SK-N-SH treated with all-trans-retinoic acid at 6 μM for 48 hours (cell line): ENCODE measurements at regions not wholly inside any gene's neighbourhood (a gene's known extent, or its start where the extent isn't known, plus 50 kb on each side); places are given as distances from the start of the nearest gene placed in this dataset.

ENCODE experiments used
- ATAC-seq: fragments of 200-7000 bp; cut with Tn5 transposase; 3 replicates; pipeline ENCODE4 v1.9.1; 2020; ENCODE audit warnings: mild to moderate bottlenecking, moderate library complexity
- ARNTL ChIP-seq: fragments of 450-650 bp; formaldehyde crosslinking; IDR thresholded peaks from 2 replicates; pipeline ENCODE4 v1.5.0; 2020; ENCODE audit warnings: low read depth, mild to moderate bottlenecking, moderate library complexity, borderline replicate concordance
- BACH2 ChIP-seq: fragments of 250-450 bp; sonication (Bioruptor Pico); IDR thresholded peaks from 2 replicates; pipeline ENCODE4 v1.9.0; 2021; ENCODE audit warnings: mild to moderate bottlenecking, borderline replicate concordance
- CSDC2 ChIP-seq: fragments of 250-450 bp; sonication (Bioruptor Pico); IDR thresholded peaks from 2 replicates; pipeline ENCODE4 v1.5.0; 2020; ENCODE audit warnings: mild to moderate bottlenecking, moderate library complexity
- ESRRG ChIP-seq: fragments of 250-450 bp; sonication (Bioruptor Pico); IDR thresholded peaks from 2 replicates; pipeline ENCODE4 v1.6.1; 2021; ENCODE audit warnings: mild to moderate bottlenecking
- GLIS3 ChIP-seq: fragments of 250-450 bp; sonication (Bioruptor Pico); IDR thresholded peaks from 2 replicates; pipeline ENCODE4 v1.5.0; 2020; ENCODE audit warnings: mild to moderate bottlenecking, moderate library complexity
- ISL1 ChIP-seq: fragments of 250-450 bp; sonication (Bioruptor Pico); IDR thresholded peaks from 2 replicates; pipeline ENCODE4 v2.1.2; 2022; ENCODE audit warnings: mild to moderate bottlenecking, moderate library complexity
- PPARA ChIP-seq: fragments of 250-450 bp; sonication (Bioruptor Pico); IDR thresholded peaks from 2 replicates; pipeline ENCODE4 v1.5.0; 2020; ENCODE audit warnings: mild to moderate bottlenecking, borderline replicate concordance
- RARB ChIP-seq: fragments of 250-450 bp; sonication (Bioruptor Pico); IDR thresholded peaks from 2 replicates; pipeline ENCODE4 v1.8.0; 2021; ENCODE audit warnings: mild to moderate bottlenecking, moderate library complexity
- SNAI2 ChIP-seq: fragments of 250-450 bp; sonication (Bioruptor Pico); IDR thresholded peaks from 2 replicates; pipeline ENCODE4 v1.5.0; 2020; ENCODE audit warnings: mild to moderate bottlenecking, moderate library complexity
- TCF4 ChIP-seq: fragments of 250-450 bp; sonication (Bioruptor Pico); IDR thresholded peaks from 2 replicates; pipeline ENCODE4 v1.8.0; 2021; ENCODE audit warnings: mild to moderate bottlenecking, moderate library complexity, borderline replicate concordance
- TOX ChIP-seq: fragments of 250-450 bp; sonication (Bioruptor Pico); IDR thresholded peaks from 2 replicates; pipeline ENCODE4 v1.8.0; 2021; ENCODE audit warnings: mild to moderate bottlenecking, moderate library complexity, borderline replicate concordance
- ZC3H10 ChIP-seq: fragments of 250-450 bp; sonication (Bioruptor Pico); IDR thresholded peaks from 2 replicates; pipeline ENCODE4 v1.5.1; 2021; ENCODE audit warnings: mild to moderate bottlenecking, moderate library complexity
- ZFP3 ChIP-seq: fragments of 250-450 bp; sonication (Bioruptor Pico); IDR thresholded peaks from 2 replicates; pipeline ENCODE4 v1.5.0; 2020; ENCODE audit warnings: mild to moderate bottlenecking, moderate library complexity
- ZFP30 ChIP-seq: fragments of 450-650 bp; formaldehyde crosslinking; IDR thresholded peaks from 2 replicates; pipeline ENCODE4 v1.5.0; 2022; ENCODE audit warnings: mild to moderate bottlenecking, moderate library complexity
- ZNF565 ChIP-seq: fragments of 450-650 bp; formaldehyde crosslinking; conservative IDR thresholded peaks from 2 replicates; pipeline ENCODE4 v1.5.0; 2020; ENCODE audit warnings: low read depth, mild to moderate bottlenecking, moderate library complexity
- ZNF70 ChIP-seq: fragments of 450-650 bp; formaldehyde crosslinking; IDR thresholded peaks from 2 replicates; pipeline ENCODE4 v1.5.0; 2020; ENCODE audit warnings: mild to moderate bottlenecking, moderate library complexity
- ZNF8 ChIP-seq: fragments of 450-650 bp; formaldehyde crosslinking; IDR thresholded peaks from 2 replicates; pipeline ENCODE4 v1.5.0; 2020; ENCODE audit warnings: mild to moderate bottlenecking, moderate library complexity
- TF ChIP-seq, protein P1 (sequence below): fragments of 250-450 bp; sonication (Bioruptor Pico); IDR thresholded peaks from 2 replicates; pipeline ENCODE4 v1.5.1; 2021; ENCODE audit warnings: mild to moderate bottlenecking, moderate library complexity
- TF ChIP-seq, protein P2 (sequence below): fragments of 250-450 bp; sonication (Bioruptor Pico); IDR thresholded peaks from 2 replicates; pipeline ENCODE4 v1.8.0; 2021; ENCODE audit warnings: low read depth, mild to moderate bottlenecking, moderate library complexity, borderline replicate concordance
- TF ChIP-seq, protein P3 (sequence below): fragments of 250-450 bp; sonication (Bioruptor Pico); IDR thresholded peaks from 2 replicates; pipeline ENCODE4 v1.8.0; 2020; ENCODE audit warnings: mild to moderate bottlenecking, moderate library complexity, borderline replicate concordance
- TF ChIP-seq, protein P4 (sequence below): fragments of 250-450 bp; sonication (Bioruptor Pico); IDR thresholded peaks from 2 replicates; pipeline ENCODE4 v1.5.1; 2020; ENCODE audit warnings: low read depth, mild to moderate bottlenecking, moderate library complexity

DNA sequence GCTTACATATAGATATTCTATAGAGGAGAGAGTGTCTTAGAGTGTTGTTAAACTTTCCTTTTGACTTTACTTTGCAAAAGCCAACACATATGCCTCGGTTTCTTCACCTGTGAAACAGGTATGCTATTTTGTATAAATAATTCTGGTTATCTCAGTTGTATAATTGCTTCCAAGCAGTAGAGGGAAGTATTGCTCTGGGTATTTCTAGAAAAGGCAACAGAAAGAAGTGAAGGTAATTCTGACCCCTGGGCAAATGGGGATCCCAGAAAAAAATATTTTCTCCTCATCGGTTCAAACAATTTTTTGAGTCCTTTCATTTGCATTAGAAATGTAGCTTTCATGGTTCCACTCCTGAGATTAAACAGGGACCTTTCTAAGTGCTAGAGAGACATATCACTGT lies 216.5 kb upstream of the SEMA6D start:
- no peak for ATAC-seq
- no peak for TF ChIP-seq SNAI2 (CRISPR knock-in tag)
- TF ChIP-seq ISL1 = no peak
- TF ChIP-seq, all 23 proteins: peak for 0

DNA sequence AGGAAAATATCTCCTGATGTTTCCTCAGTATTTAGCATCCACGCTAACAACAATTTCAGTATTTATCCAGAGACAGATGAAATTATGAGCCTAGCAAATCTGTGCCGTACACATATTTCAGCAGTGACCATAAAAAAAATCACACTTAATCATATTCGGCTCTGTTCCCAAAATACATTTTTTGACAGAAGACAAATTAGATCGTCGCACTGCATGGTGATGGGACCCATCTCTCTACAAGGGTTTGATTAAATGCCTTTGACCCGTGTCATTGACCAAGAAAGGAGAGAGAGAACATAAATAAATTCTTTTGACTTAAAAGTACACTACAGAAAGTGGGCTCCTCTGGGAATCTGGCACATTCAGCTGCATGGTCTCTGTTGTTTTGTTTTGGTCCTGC lies 215.3 kb upstream of the SEMA6D start:
- TF ChIP-seq ARNTL (CRISPR knock-in tag) (no peak), PPARA (CRISPR knock-in tag) (no peak), BACH2 (CRISPR knock-in tag) (no peak), ZFP3 (CRISPR knock-in tag) (no peak), ISL1 (no peak), ZNF70 (CRISPR knock-in tag) (no peak)
- TF ChIP-seq, protein P1, sequence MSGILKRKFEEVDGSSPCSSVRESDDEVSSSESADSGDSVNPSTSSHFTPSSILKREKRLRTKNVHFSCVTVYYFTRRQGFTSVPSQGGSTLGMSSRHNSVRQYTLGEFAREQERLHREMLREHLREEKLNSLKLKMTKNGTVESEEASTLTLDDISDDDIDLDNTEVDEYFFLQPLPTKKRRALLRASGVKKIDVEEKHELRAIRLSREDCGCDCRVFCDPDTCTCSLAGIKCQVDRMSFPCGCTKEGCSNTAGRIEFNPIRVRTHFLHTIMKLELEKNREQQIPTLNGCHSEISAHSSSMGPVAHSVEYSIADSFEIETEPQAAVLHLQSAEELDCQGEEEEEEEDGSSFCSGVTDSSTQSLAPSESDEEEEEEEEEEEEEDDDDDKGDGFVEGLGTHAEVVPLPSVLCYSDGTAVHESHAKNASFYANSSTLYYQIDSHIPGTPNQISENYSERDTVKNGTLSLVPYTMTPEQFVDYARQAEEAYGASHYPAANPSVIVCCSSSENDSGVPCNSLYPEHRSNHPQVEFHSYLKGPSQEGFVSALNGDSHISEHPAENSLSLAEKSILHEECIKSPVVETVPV = no peak
- TF ChIP-seq, protein P2, sequence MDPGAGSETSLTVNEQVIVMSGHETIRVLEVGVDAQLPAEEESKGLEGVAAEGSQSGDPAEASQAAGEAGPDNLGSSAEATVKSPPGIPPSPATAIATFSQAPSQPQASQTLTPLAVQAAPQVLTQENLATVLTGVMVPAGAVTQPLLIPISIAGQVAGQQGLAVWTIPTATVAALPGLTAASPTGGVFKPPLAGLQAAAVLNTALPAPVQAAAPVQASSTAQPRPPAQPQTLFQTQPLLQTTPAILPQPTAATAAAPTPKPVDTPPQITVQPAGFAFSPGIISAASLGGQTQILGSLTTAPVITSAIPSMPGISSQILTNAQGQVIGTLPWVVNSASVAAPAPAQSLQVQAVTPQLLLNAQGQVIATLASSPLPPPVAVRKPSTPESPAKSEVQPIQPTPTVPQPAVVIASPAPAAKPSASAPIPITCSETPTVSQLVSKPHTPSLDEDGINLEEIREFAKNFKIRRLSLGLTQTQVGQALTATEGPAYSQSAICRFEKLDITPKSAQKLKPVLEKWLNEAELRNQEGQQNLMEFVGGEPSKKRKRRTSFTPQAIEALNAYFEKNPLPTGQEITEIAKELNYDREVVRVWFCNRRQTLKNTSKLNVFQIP (CRISPR knock-in tag) = no peak
- TF ChIP-seq, all 23 proteins: peak for 0
- no peak for ATAC-seq

DNA sequence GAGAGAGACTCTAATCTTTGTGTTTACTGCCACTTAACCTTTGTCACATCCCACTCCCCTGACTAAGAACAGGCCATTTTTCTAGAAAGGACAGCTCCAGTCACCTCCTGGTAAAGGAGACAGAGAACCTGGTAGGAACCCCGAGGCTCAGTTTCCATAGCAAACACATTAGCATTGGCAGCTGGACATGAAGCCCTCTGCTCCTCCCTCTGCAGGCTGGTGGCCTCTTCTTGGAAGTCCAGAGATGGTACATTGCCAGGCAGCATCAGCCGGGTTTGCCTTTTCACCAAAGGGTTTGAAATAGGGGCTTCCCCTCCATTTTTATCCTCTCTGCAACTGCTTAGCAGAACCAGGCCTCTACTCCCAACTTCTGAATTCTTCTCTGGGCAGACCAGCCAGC lies 213.4 kb upstream of the SEMA6D start:
- ATAC-seq = no peak
- TF ChIP-seq ZC3H10 (no peak), ISL1 (no peak), TOX (CRISPR knock-in tag) (no peak), SNAI2 (CRISPR knock-in tag) (no peak), ESRRG (no peak), ZNF70 (CRISPR knock-in tag) (no peak), PPARA (CRISPR knock-in tag) (no peak), TCF4 (CRISPR knock-in tag) (no peak), CSDC2 (CRISPR knock-in tag) (no peak), ZFP3 (CRISPR knock-in tag) (no peak)
- TF ChIP-seq, protein P2 (CRISPR knock-in tag) = no peak
- TF ChIP-seq, protein P1 = no peak
- TF ChIP-seq, protein P3, sequence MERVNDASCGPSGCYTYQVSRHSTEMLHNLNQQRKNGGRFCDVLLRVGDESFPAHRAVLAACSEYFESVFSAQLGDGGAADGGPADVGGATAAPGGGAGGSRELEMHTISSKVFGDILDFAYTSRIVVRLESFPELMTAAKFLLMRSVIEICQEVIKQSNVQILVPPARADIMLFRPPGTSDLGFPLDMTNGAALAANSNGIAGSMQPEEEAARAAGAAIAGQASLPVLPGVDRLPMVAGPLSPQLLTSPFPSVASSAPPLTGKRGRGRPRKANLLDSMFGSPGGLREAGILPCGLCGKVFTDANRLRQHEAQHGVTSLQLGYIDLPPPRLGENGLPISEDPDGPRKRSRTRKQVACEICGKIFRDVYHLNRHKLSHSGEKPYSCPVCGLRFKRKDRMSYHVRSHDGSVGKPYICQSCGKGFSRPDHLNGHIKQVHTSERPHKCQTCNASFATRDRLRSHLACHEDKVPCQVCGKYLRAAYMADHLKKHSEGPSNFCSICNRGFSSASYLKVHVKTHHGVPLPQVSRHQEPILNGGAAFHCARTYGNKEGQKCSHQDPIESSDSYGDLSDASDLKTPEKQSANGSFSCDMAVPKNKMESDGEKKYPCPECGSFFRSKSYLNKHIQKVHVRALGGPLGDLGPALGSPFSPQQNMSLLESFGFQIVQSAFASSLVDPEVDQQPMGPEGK (CRISPR knock-in tag) = no peak

DNA sequence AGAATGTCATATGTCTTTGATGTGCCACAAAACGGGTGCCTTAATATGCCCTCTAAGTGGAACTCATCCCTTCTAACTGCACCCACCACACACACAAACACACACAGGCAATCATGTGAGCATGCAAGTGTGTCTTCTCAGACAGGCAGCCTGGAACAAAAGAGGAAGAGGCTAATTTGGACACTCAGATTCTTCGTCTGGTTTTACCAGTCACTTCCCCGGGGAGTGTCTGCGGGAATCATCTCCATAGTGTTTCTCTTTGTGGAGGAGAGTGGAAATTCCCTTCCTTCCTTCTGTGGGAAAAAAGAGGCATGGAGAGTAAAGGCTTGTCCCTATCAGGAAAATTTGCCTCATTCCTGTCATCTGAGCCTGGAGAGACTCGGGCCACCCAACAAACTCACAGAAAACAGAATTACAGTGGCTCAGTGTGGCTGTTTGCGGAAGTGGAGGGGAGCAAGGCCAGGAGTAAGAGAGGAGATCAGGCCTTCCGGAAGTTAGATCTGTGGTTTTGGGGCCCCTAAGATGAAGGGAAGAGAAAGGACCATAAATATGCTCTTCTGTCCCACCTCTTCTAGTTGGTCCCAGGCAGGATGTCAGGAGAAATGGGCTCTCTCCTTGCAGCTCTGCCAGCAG lies 212.6 kb upstream of the SEMA6D start:
- ATAC-seq = no peak
- no peak for TF ChIP-seq RARB (CRISPR knock-in tag)
- TF ChIP-seq ESRRG = no peak
- TF ChIP-seq, protein P4, sequence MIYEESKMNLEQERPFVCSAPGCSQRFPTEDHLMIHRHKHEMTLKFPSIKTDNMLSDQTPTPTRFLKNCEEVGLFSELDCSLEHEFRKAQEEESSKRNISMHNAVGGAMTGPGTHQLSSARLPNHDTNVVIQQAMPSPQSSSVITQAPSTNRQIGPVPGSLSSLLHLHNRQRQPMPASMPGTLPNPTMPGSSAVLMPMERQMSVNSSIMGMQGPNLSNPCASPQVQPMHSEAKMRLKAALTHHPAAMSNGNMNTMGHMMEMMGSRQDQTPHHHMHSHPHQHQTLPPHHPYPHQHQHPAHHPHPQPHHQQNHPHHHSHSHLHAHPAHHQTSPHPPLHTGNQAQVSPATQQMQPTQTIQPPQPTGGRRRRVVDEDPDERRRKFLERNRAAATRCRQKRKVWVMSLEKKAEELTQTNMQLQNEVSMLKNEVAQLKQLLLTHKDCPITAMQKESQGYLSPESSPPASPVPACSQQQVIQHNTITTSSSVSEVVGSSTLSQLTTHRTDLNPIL = no peak
- TF ChIP-seq ISL1 = no peak
- no peak for TF ChIP-seq ZNF8 (CRISPR knock-in tag)
- TF ChIP-seq ZNF565 (CRISPR knock-in tag) = no peak
- TF ChIP-seq CSDC2 (CRISPR knock-in tag) = no peak
- TF ChIP-seq GLIS3 (CRISPR knock-in tag) = no peak
- TF ChIP-seq ZFP3 (CRISPR knock-in tag) = no peak
- TF ChIP-seq, protein P2 (CRISPR knock-in tag) = no peak
- TF ChIP-seq ARNTL (CRISPR knock-in tag) = no peak
- no peak for TF ChIP-seq PPARA (CRISPR knock-in tag)
- TF ChIP-seq ZFP30 (CRISPR knock-in tag) = no peak
- no peak for TF ChIP-seq ZC3H10
- no peak for TF ChIP-seq SNAI2 (CRISPR knock-in tag)
- TF ChIP-seq, all 23 proteins: peak for 0
